Lung (tissue), 11 donors: ENCODE measurements at regions not wholly inside any gene's neighbourhood (a gene's known extent, or its start where the extent isn't known, plus 50 kb on each side); places are given as distances from the start of the nearest gene placed in this dataset.

Experiments used
- ATAC-seq: fragments of 200-7000 bp; cut with Tn5 transposase; one replicate; pipeline ENCODE4 v1.9.1; 2020; ENCODE audit warnings: moderate number of reproducible peaks; ENCODE audit not compliant: insufficient read depth, low FRiP score
- DNase-seq, 3 donors: peaks; one replicate each; pipeline ENCODE4 v3.0.0-alpha.2; 2013 to 2017
- H3K27ac ChIP-seq, 2 donors: one replicate each; pipeline ENCODE4 v1.5.1; 2013; ENCODE audit warnings: mild to moderate bottlenecking in 2 of 2, moderate library complexity in 2 of 2, control low read depth in 1 of 2, inconsistent platforms in 1 of 2, low read depth in 1 of 2, low read length in 1 of 2
- H3K27me3 ChIP-seq, 3 donors: one replicate each; pipeline ENCODE4 v1.5.1; 2013; ENCODE audit warnings: low read length in 2 of 3; ENCODE audit not compliant: control insufficient read depth in 3 of 3, insufficient read depth in 3 of 3
- H3K36me3 ChIP-seq, 4 donors: one replicate each; pipeline ENCODE4 v1.5.1; 2013; ENCODE audit warnings: low read length in 4 of 4, mild to moderate bottlenecking in 1 of 4, moderate library complexity in 1 of 4; ENCODE audit not compliant: control insufficient read depth in 4 of 4, insufficient read depth in 4 of 4
- H3K4me1 ChIP-seq, 5 donors: one replicate each; pipeline ENCODE4 v1.5.1; 2013; ENCODE audit warnings: low read length in 5 of 5, mild to moderate bottlenecking in 2 of 5, moderate library complexity in 1 of 5; ENCODE audit not compliant: control insufficient read depth in 5 of 5, insufficient read depth in 5 of 5
- H3K4me3 ChIP-seq: one replicate; pipeline ENCODE4 v1.5.1; 2013; ENCODE audit warnings: mild to moderate bottlenecking, control low read depth, moderate library complexity
- H3K9ac ChIP-seq, 2 donors: one replicate each; pipeline ENCODE4 v1.5.1; 2013; ENCODE audit warnings: low read length in 2 of 2, control low read depth in 1 of 2; ENCODE audit not compliant: insufficient read depth in 1 of 2
- H3K9me3 ChIP-seq, 4 donors: one replicate each; pipeline ENCODE4 v1.5.1; 2013; ENCODE audit warnings: low read length in 3 of 4, mild to moderate bottlenecking in 1 of 4, moderate library complexity in 1 of 4; ENCODE audit not compliant: control insufficient read depth in 4 of 4, insufficient read depth in 3 of 4
- CTCF ChIP-seq: IDR thresholded peaks from 2 replicates; pipeline ENCODE4 v1.5.1; 2012; ENCODE audit warnings: mild to moderate bottlenecking; ENCODE audit errors: control extremely low read depth, extremely low read depth
- WGBS, 2 donors: extraction: QIAGEN DNeasy Blood & Tissue Kit; methylation state at CpG; one replicate each; pipeline ENCODE4 v1.1.7; 2013; 5-methylcytosine and 5-hydroxymethylcytosine counted together
- donor health status: control.
- donor health status: control.
- donor health status: Bipolar disorder and iron deficiency.
- donor health status: healthy.
- donor health status: DM: yes; HTN: yes; CAD: no.

GRCh38 chr22:48433647-48434046 lies 1394.0 kb downstream of the BRD1 start:
- Histone ChIP-seq H3K27me3 (peaks cover 0 to 6% (median 0%) of the 10 kb centered on the region in 3 donors), H3K27ac (no peak overlapping the region), H3K9ac (no peak overlapping the region), H3K4me3 (no peak overlapping the region), H3K4me1 (peaks cover 0 to 8% (median 4%) of the 10 kb centered on the region in 5 donors), H3K36me3 (no peaks in the 10 kb centered on the region), H3K9me3 (no peaks in the 10 kb centered on the region)
- ATAC-seq (no peak), DNase-seq (no peak)
- no peak for TF ChIP-seq CTCF
- 91% methylated on average over 11 of the region's 11 CpGs for WGBS, 2 donors

- Histone ChIP-seq H3K36me3 (no peaks in the 10 kb centered on the region), H3K27me3 (peaks cover 0 to 6% (median 0%) of the 10 kb centered on the region in 3 donors), H3K9ac (no peak overlapping the region), H3K4me3 (no peak overlapping the region), H3K9me3 (no peaks in the 10 kb centered on the region), H3K4me1 (peaks cover 0 to 8% (median 4%) of the 10 kb centered on the region in 5 donors), H3K27ac (no peak overlapping the region)
- TF ChIP-seq CTCF: no peak
- ATAC-seq (no peak), DNase-seq (no peak)
- WGBS, 2 donors: 86 to 90% methylated on average over 15 of the region's 15 CpGs
Observed at GRCh38 chr22:48432781-48433518, 1394.7 kb downstream of the BRD1 start.

GRCh38 chr22:48431536-48432315 lies 1395.9 kb downstream of the BRD1 start:
- WGBS, 2 donors: 78 to 82% methylated on average over 20 of the region's 20 CpGs
- Histone ChIP-seq H3K9ac (no peak overlapping the region), H3K36me3 (no peaks in the 10 kb centered on the region), H3K9me3 (no peaks in the 10 kb centered on the region), H3K27ac (no peak overlapping the region), H3K4me1 (peaks cover 0 to 8% (median 4%) of the 10 kb centered on the region in 5 donors), H3K4me3 (no peak overlapping the region), H3K27me3 (peaks cover 0 to 6% (median 0%) of the 10 kb centered on the region in 3 donors)
- TF ChIP-seq CTCF: no peak
- no peak for ATAC-seq
- no peak for DNase-seq
